GM18505 (cell line): ENCODE measurements at regions not wholly inside any gene's neighbourhood (a gene's known extent, or its start where the extent isn't known, plus 50 kb on each side); places are given as distances from the start of the nearest gene placed in this dataset.

Experiments
- ATAC-seq: cut with Tn5 transposase; IDR thresholded peaks from one replicate; pipeline ENCODE4 v1.9.1; 2021; ENCODE audit not compliant: unreplicated experiment
- POLR2A ChIP-seq: IDR thresholded peaks from 4 replicates; pipeline ENCODE4 v1.6.1; 2011; ENCODE audit warnings: borderline replicate concordance; ENCODE audit not compliant: insufficient read depth, insufficient read length; ENCODE audit errors: extremely low read depth

DNA sequence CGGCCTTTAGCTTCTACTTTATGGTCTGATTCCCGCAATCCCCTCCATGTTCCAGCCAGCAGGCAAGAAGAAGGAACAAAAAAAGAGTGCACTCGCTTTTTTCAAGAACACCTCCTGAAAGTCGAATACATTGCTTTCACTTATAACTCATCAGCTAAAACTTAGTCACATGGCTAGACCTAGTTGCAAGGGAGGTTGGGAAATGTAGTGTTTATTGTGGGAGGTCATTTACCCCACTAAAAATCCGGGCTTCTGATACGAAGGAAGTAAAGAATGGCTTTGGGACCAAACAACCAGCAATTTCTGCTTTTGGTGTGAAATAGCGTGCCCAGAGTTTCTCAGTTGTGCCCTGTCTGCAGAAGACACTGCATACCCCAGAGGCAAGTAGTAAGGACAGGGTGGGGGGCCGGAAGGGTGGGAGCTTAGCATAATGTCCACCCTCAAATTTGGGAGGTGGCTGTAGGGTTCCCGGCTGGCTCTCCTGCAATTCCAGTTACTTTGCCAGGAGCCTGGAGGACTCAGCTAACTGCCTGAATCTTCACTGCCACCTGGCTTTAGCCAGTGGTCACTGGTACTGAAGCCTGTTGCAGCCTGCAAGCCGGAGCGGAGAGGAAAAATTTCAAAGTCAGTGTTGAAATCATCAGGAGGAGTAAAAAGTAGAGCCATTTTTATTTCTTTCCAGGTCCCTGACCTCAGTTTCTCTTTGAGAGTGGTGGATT lies 57.7 kb upstream of the F3 start:
- no peak for TF ChIP-seq POLR2A
- ATAC-seq, result no peak

DNA sequence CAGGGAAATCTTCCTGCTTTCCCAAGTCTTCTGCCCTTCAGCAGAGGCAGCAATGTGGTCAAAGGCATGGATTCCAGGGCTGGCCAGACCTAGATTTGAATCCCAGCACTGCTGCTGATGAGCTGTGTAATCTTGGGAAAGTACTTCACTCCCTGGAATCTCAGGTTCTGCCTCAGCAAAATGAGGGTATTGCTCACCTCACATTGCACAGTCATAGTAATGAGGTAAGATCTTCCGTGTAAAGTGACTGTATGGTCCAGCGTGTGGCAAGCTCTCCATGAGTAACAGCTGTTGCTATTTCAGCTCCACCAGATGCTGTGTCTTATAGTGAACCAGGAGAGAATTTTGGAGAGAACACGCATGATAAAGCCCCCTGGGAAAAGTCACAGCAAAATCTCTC lies 56.1 kb upstream of the F3 start:
- TF ChIP-seq POLR2A, result no peak
- no peak for ATAC-seq

DNA sequence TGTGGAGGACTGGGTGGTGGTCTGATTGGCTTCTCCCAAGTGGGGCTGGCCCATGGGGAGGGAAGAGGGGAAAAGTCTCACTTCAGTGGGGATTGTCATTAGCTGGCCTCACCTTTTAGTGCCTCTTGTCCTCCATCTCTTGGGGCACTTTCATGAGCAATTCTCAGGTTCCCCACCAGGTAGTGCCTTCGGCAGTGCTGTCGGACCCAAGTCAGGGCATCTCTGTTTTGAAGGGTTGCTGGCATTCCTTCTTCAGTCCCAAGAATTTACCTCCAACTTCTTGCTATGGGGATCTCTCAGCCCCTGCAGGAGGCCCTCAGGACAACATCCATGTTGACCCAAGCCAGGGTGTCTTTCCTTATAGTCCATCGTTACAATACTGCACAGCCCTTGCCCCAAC lies 54.7 kb upstream of the F3 start:
- ATAC-seq, result no peak
- no peak for TF ChIP-seq POLR2A

DNA sequence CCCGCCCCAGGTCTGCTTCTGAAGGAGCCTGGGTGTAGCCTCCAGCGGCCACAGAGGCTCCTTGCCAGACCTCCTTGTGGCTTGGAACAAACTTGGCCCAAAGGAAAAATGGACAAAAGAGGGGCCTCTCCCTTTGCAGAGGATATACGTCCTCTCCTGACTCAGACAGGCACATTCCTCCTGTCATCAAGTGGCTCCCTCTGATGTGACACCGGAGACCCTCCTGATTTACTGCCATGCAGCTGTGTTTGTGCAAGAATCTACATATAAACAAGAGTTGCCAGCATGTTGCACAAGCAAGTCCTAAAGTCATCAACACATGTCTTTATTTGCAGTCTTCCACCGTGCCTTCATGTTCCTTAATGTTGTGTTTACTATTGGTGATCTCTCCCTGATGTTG lies 54.1 kb upstream of the F3 start:
- no peak for TF ChIP-seq POLR2A
- no peak for ATAC-seq

DNA sequence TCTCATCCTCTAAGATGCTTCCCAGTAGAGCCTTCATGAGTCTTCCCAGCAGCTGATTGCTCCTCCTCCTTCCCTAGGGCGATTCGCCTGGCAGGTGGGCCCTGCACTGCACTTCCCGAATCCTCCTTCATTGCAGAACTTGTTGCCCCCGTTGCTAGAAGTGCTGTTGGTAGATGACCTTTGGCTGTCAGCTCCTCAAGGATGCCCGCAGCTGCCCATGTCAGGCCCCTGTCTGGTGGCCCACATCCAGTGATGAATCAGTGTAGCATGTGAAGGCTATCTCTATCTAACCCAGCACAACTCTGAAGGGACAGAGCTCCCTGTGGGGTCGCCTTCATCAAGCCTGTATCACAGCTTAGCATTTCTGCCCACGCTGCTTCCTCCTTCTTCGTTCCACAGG lies 52.1 kb upstream of the F3 start:
- TF ChIP-seq POLR2A, result no peak
- ATAC-seq, result no peak

DNA sequence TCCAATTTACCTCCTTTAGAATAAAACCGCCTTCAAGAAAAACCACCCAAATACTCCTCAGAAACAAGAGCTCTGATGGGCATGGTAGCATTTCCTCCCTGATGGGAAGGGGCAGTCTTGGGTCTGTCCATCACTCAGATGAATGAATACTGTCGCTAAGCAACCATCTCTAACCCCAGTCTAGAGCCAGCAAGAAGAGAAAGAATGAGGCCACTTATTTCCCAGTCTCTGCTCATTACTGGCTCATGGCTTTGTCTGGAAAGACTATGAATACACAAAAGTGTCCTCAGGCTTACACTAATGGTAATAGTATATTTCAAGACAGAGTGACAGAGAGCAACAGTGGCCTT lies 51.0 kb upstream of the F3 start:
- no peak for ATAC-seq
- TF ChIP-seq POLR2A, result no peak

DNA sequence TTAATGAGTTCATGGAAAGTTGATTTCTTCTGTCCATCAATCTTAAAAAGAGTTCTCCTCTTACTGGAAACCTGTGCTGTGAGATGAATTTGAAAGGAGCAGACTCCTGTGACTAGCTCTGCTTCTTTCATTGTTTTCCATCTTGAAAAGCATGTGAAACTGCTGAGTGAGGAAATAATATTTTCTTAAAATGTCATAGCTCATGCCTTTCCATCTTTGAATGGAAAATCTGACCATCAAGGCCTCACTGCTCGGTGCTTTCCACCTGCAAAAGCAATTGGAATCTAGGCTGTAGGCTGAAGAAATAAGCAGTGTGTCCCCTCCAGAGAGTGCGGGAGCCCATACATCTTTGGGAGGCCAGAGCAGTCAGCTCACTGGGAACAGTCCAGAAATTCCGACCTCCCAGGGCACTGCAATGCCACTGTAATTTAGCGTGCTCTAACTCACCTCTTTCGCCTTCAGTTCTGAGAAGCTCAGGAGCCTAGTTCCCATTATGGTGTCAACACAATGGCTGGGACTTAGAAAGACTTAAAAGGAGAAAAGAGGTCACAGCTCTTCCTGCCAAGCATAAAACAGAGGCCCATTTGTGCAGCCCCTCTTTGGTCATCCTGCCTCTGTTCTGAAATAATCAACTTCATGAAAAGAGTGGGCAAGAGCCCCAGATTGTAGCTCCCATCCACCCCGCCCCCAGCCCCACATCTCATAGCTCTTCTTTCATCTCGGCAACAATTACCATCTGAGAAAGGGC lies 50.4 kb upstream of the F3 start:
- no peak for ATAC-seq
- no peak for TF ChIP-seq POLR2A
